SK-N-SH treated with all-trans-retinoic acid at 6 μM for 48 hours (cell line): ENCODE measurements at regions not wholly inside any gene's neighbourhood (a gene's known extent, or its start where the extent isn't known, plus 50 kb on each side); places are given as distances from the start of the nearest gene placed in this dataset.

Experiments used
- ATAC-seq: fragments of 200-7000 bp; cut with Tn5 transposase; 3 replicates; pipeline ENCODE4 v1.9.1; 2020; ENCODE audit warnings: mild to moderate bottlenecking, moderate library complexity
- ARNTL ChIP-seq: fragments of 450-650 bp; formaldehyde crosslinking; IDR thresholded peaks from 2 replicates; pipeline ENCODE4 v1.5.0; 2020; ENCODE audit warnings: low read depth, mild to moderate bottlenecking, moderate library complexity, borderline replicate concordance
- BACH2 ChIP-seq: fragments of 250-450 bp; sonication (Bioruptor Pico); IDR thresholded peaks from 2 replicates; pipeline ENCODE4 v1.9.0; 2021; ENCODE audit warnings: mild to moderate bottlenecking, borderline replicate concordance
- CSDC2 ChIP-seq: fragments of 250-450 bp; sonication (Bioruptor Pico); IDR thresholded peaks from 2 replicates; pipeline ENCODE4 v1.5.0; 2020; ENCODE audit warnings: mild to moderate bottlenecking, moderate library complexity
- CSRNP3 ChIP-seq: fragments of 250-450 bp; sonication (Bioruptor Pico); IDR thresholded peaks from 2 replicates; pipeline ENCODE4 v1.5.1; 2021; ENCODE audit warnings: mild to moderate bottlenecking, moderate library complexity
- ESRRG ChIP-seq: fragments of 250-450 bp; sonication (Bioruptor Pico); IDR thresholded peaks from 2 replicates; pipeline ENCODE4 v1.6.1; 2021; ENCODE audit warnings: mild to moderate bottlenecking
- GLIS3 ChIP-seq: fragments of 250-450 bp; sonication (Bioruptor Pico); IDR thresholded peaks from 2 replicates; pipeline ENCODE4 v1.5.0; 2020; ENCODE audit warnings: mild to moderate bottlenecking, moderate library complexity
- ISL1 ChIP-seq: fragments of 250-450 bp; sonication (Bioruptor Pico); IDR thresholded peaks from 2 replicates; pipeline ENCODE4 v2.1.2; 2022; ENCODE audit warnings: mild to moderate bottlenecking, moderate library complexity
- OSR1 ChIP-seq: fragments of 250-450 bp; sonication (Bioruptor Pico); IDR thresholded peaks from 2 replicates; pipeline ENCODE4 v1.8.0; 2022; ENCODE audit warnings: moderate library complexity, mild to moderate bottlenecking, inconsistent platforms
- PATZ1 ChIP-seq: fragments of 250-450 bp; sonication (Bioruptor Pico); IDR thresholded peaks from 2 replicates; pipeline ENCODE4 v1.8.0; 2020; ENCODE audit warnings: mild to moderate bottlenecking, moderate library complexity, borderline replicate concordance
- PPARA ChIP-seq: fragments of 250-450 bp; sonication (Bioruptor Pico); IDR thresholded peaks from 2 replicates; pipeline ENCODE4 v1.5.0; 2020; ENCODE audit warnings: mild to moderate bottlenecking, borderline replicate concordance
- RARB ChIP-seq: fragments of 250-450 bp; sonication (Bioruptor Pico); IDR thresholded peaks from 2 replicates; pipeline ENCODE4 v1.8.0; 2021; ENCODE audit warnings: mild to moderate bottlenecking, moderate library complexity
- TCF4 ChIP-seq: fragments of 250-450 bp; sonication (Bioruptor Pico); IDR thresholded peaks from 2 replicates; pipeline ENCODE4 v1.8.0; 2021; ENCODE audit warnings: mild to moderate bottlenecking, moderate library complexity, borderline replicate concordance
- TOX ChIP-seq: fragments of 250-450 bp; sonication (Bioruptor Pico); IDR thresholded peaks from 2 replicates; pipeline ENCODE4 v1.8.0; 2021; ENCODE audit warnings: mild to moderate bottlenecking, moderate library complexity, borderline replicate concordance
- ZC3H10 ChIP-seq: fragments of 250-450 bp; sonication (Bioruptor Pico); IDR thresholded peaks from 2 replicates; pipeline ENCODE4 v1.5.1; 2021; ENCODE audit warnings: mild to moderate bottlenecking, moderate library complexity
- ZFP3 ChIP-seq: fragments of 250-450 bp; sonication (Bioruptor Pico); IDR thresholded peaks from 2 replicates; pipeline ENCODE4 v1.5.0; 2020; ENCODE audit warnings: mild to moderate bottlenecking, moderate library complexity
- ZNF565 ChIP-seq: fragments of 450-650 bp; formaldehyde crosslinking; conservative IDR thresholded peaks from 2 replicates; pipeline ENCODE4 v1.5.0; 2020; ENCODE audit warnings: low read depth, mild to moderate bottlenecking, moderate library complexity
- ZNF70 ChIP-seq: fragments of 450-650 bp; formaldehyde crosslinking; IDR thresholded peaks from 2 replicates; pipeline ENCODE4 v1.5.0; 2020; ENCODE audit warnings: mild to moderate bottlenecking, moderate library complexity
- TF ChIP-seq, protein P1 (sequence below): fragments of 250-450 bp; sonication (Bioruptor Pico); IDR thresholded peaks from 2 replicates; pipeline ENCODE4 v1.8.0; 2021; ENCODE audit warnings: low read depth, mild to moderate bottlenecking, moderate library complexity, borderline replicate concordance
- TF ChIP-seq, protein P2 (sequence below): fragments of 250-450 bp; sonication (Bioruptor Pico); IDR thresholded peaks from 2 replicates; pipeline ENCODE4 v1.5.1; 2020; ENCODE audit warnings: low read depth, mild to moderate bottlenecking, moderate library complexity
- TF ChIP-seq, protein P3 (sequence below): fragments of 250-450 bp; sonication (Bioruptor Pico); IDR thresholded peaks from 2 replicates; pipeline ENCODE4 v1.5.0; 2020; ENCODE audit warnings: mild to moderate bottlenecking, moderate library complexity

GRCh38 chr10:108561649-108562048, 1361.7 kb downstream of the XPNPEP1 start:
- peak; percentile 62 for ATAC-seq
- no peak for TF ChIP-seq CSRNP3 (CRISPR knock-in tag)
- TF ChIP-seq GLIS3 (CRISPR knock-in tag), result no peak
- TF ChIP-seq, protein P1, sequence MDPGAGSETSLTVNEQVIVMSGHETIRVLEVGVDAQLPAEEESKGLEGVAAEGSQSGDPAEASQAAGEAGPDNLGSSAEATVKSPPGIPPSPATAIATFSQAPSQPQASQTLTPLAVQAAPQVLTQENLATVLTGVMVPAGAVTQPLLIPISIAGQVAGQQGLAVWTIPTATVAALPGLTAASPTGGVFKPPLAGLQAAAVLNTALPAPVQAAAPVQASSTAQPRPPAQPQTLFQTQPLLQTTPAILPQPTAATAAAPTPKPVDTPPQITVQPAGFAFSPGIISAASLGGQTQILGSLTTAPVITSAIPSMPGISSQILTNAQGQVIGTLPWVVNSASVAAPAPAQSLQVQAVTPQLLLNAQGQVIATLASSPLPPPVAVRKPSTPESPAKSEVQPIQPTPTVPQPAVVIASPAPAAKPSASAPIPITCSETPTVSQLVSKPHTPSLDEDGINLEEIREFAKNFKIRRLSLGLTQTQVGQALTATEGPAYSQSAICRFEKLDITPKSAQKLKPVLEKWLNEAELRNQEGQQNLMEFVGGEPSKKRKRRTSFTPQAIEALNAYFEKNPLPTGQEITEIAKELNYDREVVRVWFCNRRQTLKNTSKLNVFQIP (CRISPR knock-in tag), result no peak

DNA sequence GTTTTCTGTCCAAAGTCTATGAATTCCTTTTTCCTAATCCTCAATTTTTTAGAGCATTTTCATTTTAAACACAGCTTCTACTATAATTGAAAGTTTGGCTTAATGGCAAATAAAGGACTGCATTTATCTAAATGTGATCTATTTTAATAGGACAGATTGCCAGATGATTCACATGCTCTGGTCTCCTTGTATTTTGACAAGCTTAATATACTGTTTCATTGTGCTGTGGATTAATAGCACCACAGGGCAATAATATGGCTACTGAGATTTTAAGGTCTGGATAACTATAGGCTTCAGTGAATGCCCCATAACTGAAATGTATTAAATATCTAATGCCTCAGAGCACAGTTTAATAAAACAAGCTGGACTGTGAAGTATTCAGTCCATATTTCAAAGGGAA, 1362.8 kb downstream of the XPNPEP1 start:
- ATAC-seq, result peak; percentile 70
- TF ChIP-seq TCF4 (CRISPR knock-in tag) (peak; percentile 64), ISL1 (CRISPR knock-in tag) (peak; percentile 83), ZNF565 (CRISPR knock-in tag) (no peak), CSDC2 (CRISPR knock-in tag) (no peak), ZC3H10 (0 out of 2 replicates have a peak, but pooled peaks have one; percentile 55)

GRCh38 chr10:108556186-108556585, 1367.1 kb downstream of the XPNPEP1 start:
- ATAC-seq, result no peak
- TF ChIP-seq PATZ1 (no peak), GLIS3 (CRISPR knock-in tag) (no peak), TOX (no peak), BACH2 (CRISPR knock-in tag) (no peak)
- TF ChIP-seq, protein P2, sequence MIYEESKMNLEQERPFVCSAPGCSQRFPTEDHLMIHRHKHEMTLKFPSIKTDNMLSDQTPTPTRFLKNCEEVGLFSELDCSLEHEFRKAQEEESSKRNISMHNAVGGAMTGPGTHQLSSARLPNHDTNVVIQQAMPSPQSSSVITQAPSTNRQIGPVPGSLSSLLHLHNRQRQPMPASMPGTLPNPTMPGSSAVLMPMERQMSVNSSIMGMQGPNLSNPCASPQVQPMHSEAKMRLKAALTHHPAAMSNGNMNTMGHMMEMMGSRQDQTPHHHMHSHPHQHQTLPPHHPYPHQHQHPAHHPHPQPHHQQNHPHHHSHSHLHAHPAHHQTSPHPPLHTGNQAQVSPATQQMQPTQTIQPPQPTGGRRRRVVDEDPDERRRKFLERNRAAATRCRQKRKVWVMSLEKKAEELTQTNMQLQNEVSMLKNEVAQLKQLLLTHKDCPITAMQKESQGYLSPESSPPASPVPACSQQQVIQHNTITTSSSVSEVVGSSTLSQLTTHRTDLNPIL (CRISPR knock-in tag), result no peak

DNA sequence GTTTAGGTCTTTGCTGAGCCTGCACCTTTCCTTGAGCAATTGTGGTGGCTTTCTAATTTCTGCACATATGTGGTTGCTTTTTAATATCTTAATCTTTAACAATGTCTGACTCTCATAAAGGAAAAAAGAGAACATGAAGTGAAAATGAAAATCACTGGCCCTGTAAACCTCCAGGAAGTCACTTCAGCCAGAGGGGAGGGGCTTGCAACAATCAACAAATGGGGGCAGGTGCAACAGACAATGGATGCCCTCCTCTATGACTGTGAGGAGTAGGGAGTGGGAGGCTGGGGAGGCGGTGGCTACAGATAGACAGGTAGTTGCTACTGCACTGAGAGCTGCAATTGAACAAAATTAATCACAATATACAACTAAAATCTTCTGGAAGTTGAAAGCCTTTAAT, 1377.4 kb downstream of the XPNPEP1 start:
- TF ChIP-seq, protein P2 (CRISPR knock-in tag), result no peak
- TF ChIP-seq BACH2 (CRISPR knock-in tag) (no peak), ZFP3 (no peak), RARB (CRISPR knock-in tag) (no peak), GLIS3 (CRISPR knock-in tag) (no peak), CSDC2 (CRISPR knock-in tag) (no peak), ARNTL (CRISPR knock-in tag) (no peak), TOX (no peak), PATZ1 (no peak), PPARA (CRISPR knock-in tag) (no peak), ESRRG (no peak), OSR1 (CRISPR knock-in tag) (no peak), ZNF70 (CRISPR knock-in tag) (no peak), ZNF565 (CRISPR knock-in tag) (no peak)
- TF ChIP-seq, protein P3, sequence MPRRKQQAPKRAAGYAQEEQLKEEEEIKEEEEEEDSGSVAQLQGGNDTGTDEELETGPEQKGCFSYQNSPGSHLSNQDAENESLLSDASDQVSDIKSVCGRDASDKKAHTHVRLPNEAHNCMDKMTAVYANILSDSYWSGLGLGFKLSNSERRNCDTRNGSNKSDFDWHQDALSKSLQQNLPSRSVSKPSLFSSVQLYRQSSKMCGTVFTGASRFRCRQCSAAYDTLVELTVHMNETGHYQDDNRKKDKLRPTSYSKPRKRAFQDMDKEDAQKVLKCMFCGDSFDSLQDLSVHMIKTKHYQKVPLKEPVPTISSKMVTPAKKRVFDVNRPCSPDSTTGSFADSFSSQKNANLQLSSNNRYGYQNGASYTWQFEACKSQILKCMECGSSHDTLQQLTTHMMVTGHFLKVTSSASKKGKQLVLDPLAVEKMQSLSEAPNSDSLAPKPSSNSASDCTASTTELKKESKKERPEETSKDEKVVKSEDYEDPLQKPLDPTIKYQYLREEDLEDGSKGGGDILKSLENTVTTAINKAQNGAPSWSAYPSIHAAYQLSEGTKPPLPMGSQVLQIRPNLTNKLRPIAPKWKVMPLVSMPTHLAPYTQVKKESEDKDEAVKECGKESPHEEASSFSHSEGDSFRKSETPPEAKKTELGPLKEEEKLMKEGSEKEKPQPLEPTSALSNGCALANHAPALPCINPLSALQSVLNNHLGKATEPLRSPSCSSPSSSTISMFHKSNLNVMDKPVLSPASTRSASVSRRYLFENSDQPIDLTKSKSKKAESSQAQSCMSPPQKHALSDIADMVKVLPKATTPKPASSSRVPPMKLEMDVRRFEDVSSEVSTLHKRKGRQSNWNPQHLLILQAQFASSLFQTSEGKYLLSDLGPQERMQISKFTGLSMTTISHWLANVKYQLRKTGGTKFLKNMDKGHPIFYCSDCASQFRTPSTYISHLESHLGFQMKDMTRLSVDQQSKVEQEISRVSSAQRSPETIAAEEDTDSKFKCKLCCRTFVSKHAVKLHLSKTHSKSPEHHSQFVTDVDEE, result no peak
- TF ChIP-seq, protein P1 (CRISPR knock-in tag), result no peak
- no peak for ATAC-seq
